Neural cell (in vitro differentiated cells): ENCODE measurements at regions not wholly inside any gene's neighbourhood (a gene's known extent, or its start where the extent isn't known, plus 50 kb on each side); places are given as distances from the start of the nearest gene placed in this dataset.

Experiments
- H2AFZ ChIP-seq: fragments of 200-600, 300-800 bp; sonication (generic), shearing (Covaris generic); 2 replicates; pipeline ENCODE4 v1.6.0; 2014; ENCODE audit warnings: low read depth, mild to moderate bottlenecking, antibody characterized with exemption, low read length, moderate library complexity
- H3F3A ChIP-seq: fragments of 200-600 bp; shearing (Covaris generic); 2 replicates; pipeline ENCODE4 v1.6.1; 2016; ENCODE audit warnings: mild to moderate bottlenecking, moderate library complexity, mixed read lengths, antibody characterized with exemption, low read length; ENCODE audit not compliant: insufficient read depth, poor library complexity, severe bottlenecking
- H3K27ac ChIP-seq: fragments of 200-600, 300-800 bp; sonication (generic), shearing (Covaris generic); 2 replicates; pipeline ENCODE4 v1.5.1; 2014; ENCODE audit warnings: mild to moderate bottlenecking, low read length, moderate library complexity
- H3K27me3 ChIP-seq: fragments of 300-800, 200-600 bp; sonication (generic), shearing (Covaris generic); 2 replicates; pipeline ENCODE4 v1.6.0; 2014; ENCODE audit warnings: mild to moderate bottlenecking, low read depth, low read length, moderate library complexity; ENCODE audit not compliant: insufficient read depth
- H3K36me3 ChIP-seq: fragments of 300-800, 200-600 bp; sonication (generic), shearing (Covaris generic); 2 replicates; pipeline ENCODE4 v1.5.1; 2014; ENCODE audit warnings: mild to moderate bottlenecking, antibody characterized with exemption, low read length, moderate library complexity; ENCODE audit not compliant: insufficient read depth
- H3K4me2 ChIP-seq: fragments of 300-800, 200-600 bp; sonication (generic), shearing (Covaris generic); 2 replicates; pipeline ENCODE4 v1.6.0; 2014; ENCODE audit warnings: mild to moderate bottlenecking, low read length
- H3K4me3 ChIP-seq: fragments of 300-800, 200-600 bp; sonication (generic), shearing (Covaris generic); 2 replicates; pipeline ENCODE4 v1.5.1; 2014; ENCODE audit warnings: mild to moderate bottlenecking, low read length, moderate library complexity
- H3K79me2 ChIP-seq: fragments of 200-600 bp; shearing (Covaris generic); replicated peaks from 2 replicates; pipeline ENCODE4 v1.6.0; 2014; ENCODE audit warnings: mild to moderate bottlenecking, low read length, moderate library complexity; ENCODE audit not compliant: insufficient read depth
- H3K9ac ChIP-seq: fragments of 300-800, 200-600 bp; sonication (generic), shearing (Covaris generic); 2 replicates; pipeline ENCODE4 v1.6.1; 2016; ENCODE audit warnings: mild to moderate bottlenecking, low read length, mixed read lengths
- H3K9me2 ChIP-seq: fragments of 200-600 bp; shearing (Covaris generic); 2 replicates; pipeline ENCODE4 v1.6.1; 2016; ENCODE audit warnings: mild to moderate bottlenecking, low read length, mixed read lengths; ENCODE audit not compliant: insufficient read depth
- H3K9me3 ChIP-seq: fragments of 200-600, 300-800 bp; sonication (generic), shearing (Covaris generic); 2 replicates; pipeline ENCODE4 v1.6.1; 2016; ENCODE audit warnings: mild to moderate bottlenecking, mixed run types, low read length, moderate library complexity, mixed read lengths
- H4K20me1 ChIP-seq: fragments of 200-600 bp; shearing (Covaris generic); 2 replicates; pipeline ENCODE4 v1.6.1; 2016; ENCODE audit warnings: mild to moderate bottlenecking, mixed run types; ENCODE audit not compliant: insufficient read depth
- EP300 ChIP-seq: fragments of 450-650 bp; conservative IDR thresholded peaks from 2 replicates; pipeline ENCODE4 v1.6.1; 2014; ENCODE audit warnings: antibody characterized with exemption, mild to moderate bottlenecking, moderate library complexity; ENCODE audit not compliant: poor library complexity, severe bottlenecking
- EZH2 ChIP-seq: fragments of 200-600, 300-800 bp; shearing (Covaris generic), sonication (generic); IDR thresholded peaks from 2 replicates; pipeline ENCODE4 v1.6.1; 2014; ENCODE audit warnings: antibody characterized with exemption, low read length, borderline replicate concordance, mild to moderate bottlenecking; ENCODE audit not compliant: insufficient read depth, poor library complexity, severe bottlenecking
- MXI1 ChIP-seq: fragments of 450-650 bp; conservative IDR thresholded peaks from 2 replicates; pipeline ENCODE4 v1.6.1; 2014; ENCODE audit warnings: antibody characterized with exemption, mild to moderate bottlenecking; ENCODE audit not compliant: poor library complexity, severe bottlenecking
- POLR2AphosphoS5 ChIP-seq: IDR thresholded peaks from 2 replicates; pipeline ENCODE4 v1.6.1; 2012
- RAD21 ChIP-seq: fragments of 450-650 bp; conservative IDR thresholded peaks from 2 replicates; pipeline ENCODE4 v1.6.1; 2014; ENCODE audit warnings: antibody characterized with exemption, mild to moderate bottlenecking, moderate library complexity
- SMC3 ChIP-seq: fragments of 450-650 bp; conservative IDR thresholded peaks from 2 replicates; pipeline ENCODE4 v1.6.1; 2014; ENCODE audit warnings: antibody characterized with exemption, mild to moderate bottlenecking, moderate library complexity; ENCODE audit not compliant: poor library complexity
- TAF1 ChIP-seq: IDR thresholded peaks from 2 replicates; pipeline ENCODE4 v1.6.1; 2012; ENCODE audit warnings: low read depth
- TF ChIP-seq, protein P1 (sequence below): fragments of 450-650 bp; IDR thresholded peaks from 2 replicates; pipeline ENCODE4 v1.5.1; 2014; ENCODE audit warnings: antibody characterized with exemption, mild to moderate bottlenecking, moderate library complexity; ENCODE audit not compliant: poor library complexity, severe bottlenecking
- TF ChIP-seq, protein P2 (sequence below): IDR thresholded peaks from 2 replicates; pipeline ENCODE4 v1.6.1; 2012; ENCODE audit warnings: borderline replicate concordance

DNA sequence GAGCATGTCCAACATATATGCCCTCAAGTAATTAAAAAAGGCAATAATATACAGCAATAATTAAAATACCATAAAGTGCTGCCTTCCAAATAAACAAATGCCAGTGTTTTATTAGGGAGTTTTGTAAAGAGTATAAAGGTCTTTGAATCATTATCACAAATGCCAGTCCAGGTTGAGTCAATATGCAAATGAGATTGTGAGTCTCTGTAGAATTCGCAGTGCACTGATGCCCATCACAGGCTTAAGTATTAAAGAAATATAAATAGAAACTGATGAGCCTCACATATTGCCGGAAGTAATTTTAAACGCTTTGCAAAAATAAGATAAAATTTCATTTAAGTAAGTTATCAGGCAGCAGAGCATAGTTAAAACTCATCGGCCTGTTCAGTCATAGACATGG is 205.0 kb upstream of the TECRL start:
- no peaks in the 10 kb centered on the region for H3K36me3 ChIP-seq
- no peak overlapping the region for H3K9ac ChIP-seq
- H3K4me2 ChIP-seq = no peak overlapping the region
- no peaks in the 10 kb centered on the region for H3K79me2 ChIP-seq
- H3F3A ChIP-seq = no peaks in the 10 kb centered on the region
- TF ChIP-seq, protein P1, sequence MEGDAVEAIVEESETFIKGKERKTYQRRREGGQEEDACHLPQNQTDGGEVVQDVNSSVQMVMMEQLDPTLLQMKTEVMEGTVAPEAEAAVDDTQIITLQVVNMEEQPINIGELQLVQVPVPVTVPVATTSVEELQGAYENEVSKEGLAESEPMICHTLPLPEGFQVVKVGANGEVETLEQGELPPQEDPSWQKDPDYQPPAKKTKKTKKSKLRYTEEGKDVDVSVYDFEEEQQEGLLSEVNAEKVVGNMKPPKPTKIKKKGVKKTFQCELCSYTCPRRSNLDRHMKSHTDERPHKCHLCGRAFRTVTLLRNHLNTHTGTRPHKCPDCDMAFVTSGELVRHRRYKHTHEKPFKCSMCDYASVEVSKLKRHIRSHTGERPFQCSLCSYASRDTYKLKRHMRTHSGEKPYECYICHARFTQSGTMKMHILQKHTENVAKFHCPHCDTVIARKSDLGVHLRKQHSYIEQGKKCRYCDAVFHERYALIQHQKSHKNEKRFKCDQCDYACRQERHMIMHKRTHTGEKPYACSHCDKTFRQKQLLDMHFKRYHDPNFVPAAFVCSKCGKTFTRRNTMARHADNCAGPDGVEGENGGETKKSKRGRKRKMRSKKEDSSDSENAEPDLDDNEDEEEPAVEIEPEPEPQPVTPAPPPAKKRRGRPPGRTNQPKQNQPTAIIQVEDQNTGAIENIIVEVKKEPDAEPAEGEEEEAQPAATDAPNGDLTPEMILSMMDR = no peak
- TF ChIP-seq EP300 = no peak
- no peak for TF ChIP-seq SMC3
- TF ChIP-seq, protein P2, sequence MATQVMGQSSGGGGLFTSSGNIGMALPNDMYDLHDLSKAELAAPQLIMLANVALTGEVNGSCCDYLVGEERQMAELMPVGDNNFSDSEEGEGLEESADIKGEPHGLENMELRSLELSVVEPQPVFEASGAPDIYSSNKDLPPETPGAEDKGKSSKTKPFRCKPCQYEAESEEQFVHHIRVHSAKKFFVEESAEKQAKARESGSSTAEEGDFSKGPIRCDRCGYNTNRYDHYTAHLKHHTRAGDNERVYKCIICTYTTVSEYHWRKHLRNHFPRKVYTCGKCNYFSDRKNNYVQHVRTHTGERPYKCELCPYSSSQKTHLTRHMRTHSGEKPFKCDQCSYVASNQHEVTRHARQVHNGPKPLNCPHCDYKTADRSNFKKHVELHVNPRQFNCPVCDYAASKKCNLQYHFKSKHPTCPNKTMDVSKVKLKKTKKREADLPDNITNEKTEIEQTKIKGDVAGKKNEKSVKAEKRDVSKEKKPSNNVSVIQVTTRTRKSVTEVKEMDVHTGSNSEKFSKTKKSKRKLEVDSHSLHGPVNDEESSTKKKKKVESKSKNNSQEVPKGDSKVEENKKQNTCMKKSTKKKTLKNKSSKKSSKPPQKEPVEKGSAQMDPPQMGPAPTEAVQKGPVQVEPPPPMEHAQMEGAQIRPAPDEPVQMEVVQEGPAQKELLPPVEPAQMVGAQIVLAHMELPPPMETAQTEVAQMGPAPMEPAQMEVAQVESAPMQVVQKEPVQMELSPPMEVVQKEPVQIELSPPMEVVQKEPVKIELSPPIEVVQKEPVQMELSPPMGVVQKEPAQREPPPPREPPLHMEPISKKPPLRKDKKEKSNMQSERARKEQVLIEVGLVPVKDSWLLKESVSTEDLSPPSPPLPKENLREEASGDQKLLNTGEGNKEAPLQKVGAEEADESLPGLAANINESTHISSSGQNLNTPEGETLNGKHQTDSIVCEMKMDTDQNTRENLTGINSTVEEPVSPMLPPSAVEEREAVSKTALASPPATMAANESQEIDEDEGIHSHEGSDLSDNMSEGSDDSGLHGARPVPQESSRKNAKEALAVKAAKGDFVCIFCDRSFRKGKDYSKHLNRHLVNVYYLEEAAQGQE = no peak
- TF ChIP-seq RAD21 = no peak
- TF ChIP-seq TAF1 = no peak
- TF ChIP-seq EZH2 = no peak
- TF ChIP-seq POLR2AphosphoS5 = no peak
- no peak for TF ChIP-seq MXI1
- H3K4me3 ChIP-seq = no peak overlapping the region
- no peaks in the 10 kb centered on the region for H3K9me3 ChIP-seq
- no peak overlapping the region for H3K27ac ChIP-seq
- no peaks in the 10 kb centered on the region for H3K9me2 ChIP-seq
- H3K27me3 ChIP-seq = no peaks in the 10 kb centered on the region
- H2AFZ ChIP-seq = no peak overlapping the region
- H4K20me1 ChIP-seq = no peaks in the 10 kb centered on the region

DNA sequence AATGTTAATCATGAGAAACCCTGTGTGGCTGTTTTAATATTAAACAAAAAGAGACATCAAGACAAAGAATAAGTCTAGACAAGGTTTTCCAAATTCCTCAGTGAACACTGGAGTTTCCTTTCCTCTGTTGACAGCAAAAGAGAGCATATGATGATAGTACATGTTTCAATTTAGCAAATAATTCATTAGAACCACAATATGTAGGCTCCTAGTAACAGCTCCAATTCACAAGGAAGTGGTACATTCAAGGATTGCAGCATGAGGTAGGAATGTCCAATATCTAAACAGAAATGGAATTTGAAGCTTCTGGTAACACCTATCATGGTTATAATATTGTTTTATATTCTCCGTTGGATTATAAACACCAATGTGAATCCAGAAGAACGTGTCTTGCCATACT is 203.8 kb upstream of the TECRL start:
- no peak overlapping the region for H3K27ac ChIP-seq
- TF ChIP-seq POLR2AphosphoS5 (no peak), MXI1 (no peak), TAF1 (no peak), EZH2 (no peak)
- TF ChIP-seq, protein P2 = no peak
- no peak overlapping the region for H3K4me2 ChIP-seq
- H4K20me1 ChIP-seq = no peaks in the 10 kb centered on the region
- H3K9ac ChIP-seq = no peak overlapping the region
- H3K27me3 ChIP-seq = no peaks in the 10 kb centered on the region
- no peak overlapping the region for H2AFZ ChIP-seq
- no peaks in the 10 kb centered on the region for H3K9me2 ChIP-seq
- H3K9me3 ChIP-seq = no peaks in the 10 kb centered on the region
- no peaks in the 10 kb centered on the region for H3K36me3 ChIP-seq
- H3F3A ChIP-seq = no peaks in the 10 kb centered on the region
- no peaks in the 10 kb centered on the region for H3K79me2 ChIP-seq
- H3K4me3 ChIP-seq = no peak overlapping the region
